ENCODE measurements at regions not wholly inside any gene's neighbourhood (a gene's known extent, or its start where the extent isn't known, plus 50 kb on each side); places are given as distances from the start of the nearest gene placed in this dataset.

DNA sequence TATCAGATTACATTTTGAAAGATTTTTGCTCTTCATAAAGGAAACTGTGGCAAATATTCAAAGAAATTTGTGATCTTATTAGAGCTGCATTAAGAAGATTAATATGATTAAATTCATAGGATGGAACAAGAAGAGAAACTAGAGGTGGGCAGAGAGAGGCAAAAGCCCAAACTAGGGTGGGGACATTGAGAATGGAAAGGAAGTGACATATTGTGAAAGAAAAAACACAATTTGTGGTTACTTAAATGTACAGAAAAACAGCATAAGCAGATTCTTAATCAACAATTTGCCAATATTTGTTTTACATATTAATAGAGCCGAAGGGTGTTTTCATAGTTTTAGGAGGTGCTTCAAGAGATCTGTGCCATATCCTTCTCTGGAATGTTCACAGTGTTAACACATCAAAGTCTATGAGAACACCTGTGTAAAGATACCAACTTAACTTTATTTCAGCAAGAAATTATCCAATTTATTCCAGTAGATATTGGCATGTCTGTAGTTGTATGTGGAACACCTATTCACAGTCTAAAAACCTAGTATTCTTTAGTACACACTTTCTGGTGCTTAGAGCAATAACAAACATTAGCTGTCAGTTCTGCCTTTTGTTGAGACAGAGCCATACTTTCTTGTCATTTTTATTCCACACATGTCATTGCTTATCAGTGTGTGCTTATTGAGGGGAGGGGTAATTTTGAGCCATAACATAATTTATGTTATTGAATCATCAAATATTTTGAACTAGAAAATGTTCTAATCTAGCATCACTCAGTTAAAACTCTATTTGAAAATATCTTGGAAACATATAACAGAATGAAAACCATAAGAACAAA lies 401.5 kb downstream of the PTPRC start:
- Histone ChIP-seq H3K4me1 (ENCODE audit: control insufficient read depth, insufficient read depth, low read length) (no peaks in the 10 kb centered on the region), H3K36me3 (ENCODE audit: control insufficient read depth, insufficient read depth, low read length) (no peaks in the 10 kb centered on the region), H3K27ac (ENCODE audit: low read length) (no peak overlapping the region), H3K9me3 (ENCODE audit: control insufficient read depth, insufficient read depth, low read depth, low read length) (no peaks in the 10 kb centered on the region), H3K4me3 (ENCODE audit: low read depth in 2 of 2, low read length in 2 of 2) (no peak overlapping the region), H3K27me3 (ENCODE audit: control insufficient read depth, insufficient read depth, low read length) (no peaks in the 10 kb centered on the region)
- in situ Hi-C loops (cut with HindIII; ENCODE audit: low pct_unique_long_range_greater_than_20kb, low sequenced_read_pairs) (no loop called here), intact Hi-C loops (cut with micrococcal nuclease; ENCODE audit: unreplicated experiment) (no loop called here)
- DNase-seq (ENCODE audit: low read depth, low spot score) = no peak
- CTCF ChIA-PET = no interaction called here
- ATAC-seq = no peak
- POLR2A ChIA-PET = interaction anchor here (0.7 kb wide), 1 partner anchor 20 kb away, joined by 6 read pairs; no protein-coding TSS in a partner anchor
- no TSS peak for BruUV-seq (replicated peaks)
- TF ChIP-seq, protein P1, sequence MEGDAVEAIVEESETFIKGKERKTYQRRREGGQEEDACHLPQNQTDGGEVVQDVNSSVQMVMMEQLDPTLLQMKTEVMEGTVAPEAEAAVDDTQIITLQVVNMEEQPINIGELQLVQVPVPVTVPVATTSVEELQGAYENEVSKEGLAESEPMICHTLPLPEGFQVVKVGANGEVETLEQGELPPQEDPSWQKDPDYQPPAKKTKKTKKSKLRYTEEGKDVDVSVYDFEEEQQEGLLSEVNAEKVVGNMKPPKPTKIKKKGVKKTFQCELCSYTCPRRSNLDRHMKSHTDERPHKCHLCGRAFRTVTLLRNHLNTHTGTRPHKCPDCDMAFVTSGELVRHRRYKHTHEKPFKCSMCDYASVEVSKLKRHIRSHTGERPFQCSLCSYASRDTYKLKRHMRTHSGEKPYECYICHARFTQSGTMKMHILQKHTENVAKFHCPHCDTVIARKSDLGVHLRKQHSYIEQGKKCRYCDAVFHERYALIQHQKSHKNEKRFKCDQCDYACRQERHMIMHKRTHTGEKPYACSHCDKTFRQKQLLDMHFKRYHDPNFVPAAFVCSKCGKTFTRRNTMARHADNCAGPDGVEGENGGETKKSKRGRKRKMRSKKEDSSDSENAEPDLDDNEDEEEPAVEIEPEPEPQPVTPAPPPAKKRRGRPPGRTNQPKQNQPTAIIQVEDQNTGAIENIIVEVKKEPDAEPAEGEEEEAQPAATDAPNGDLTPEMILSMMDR (IDR thresholded peaks at IDR 0.05) = no peak
- TF ChIP-seq SIN3A (IDR thresholded peaks at IDR 0.05; ENCODE audit: borderline replicate concordance, insufficient read depth, low read depth, low read length) (no peak), TCF7L2 (IDR thresholded peaks at IDR 0.05; ENCODE audit: low read depth, low read length) (no peak), POLR2AphosphoS5 (IDR thresholded peaks at IDR 0.05; ENCODE audit: low read depth, low read length) (no peak)
- TF ChIP-seq, protein P2, sequence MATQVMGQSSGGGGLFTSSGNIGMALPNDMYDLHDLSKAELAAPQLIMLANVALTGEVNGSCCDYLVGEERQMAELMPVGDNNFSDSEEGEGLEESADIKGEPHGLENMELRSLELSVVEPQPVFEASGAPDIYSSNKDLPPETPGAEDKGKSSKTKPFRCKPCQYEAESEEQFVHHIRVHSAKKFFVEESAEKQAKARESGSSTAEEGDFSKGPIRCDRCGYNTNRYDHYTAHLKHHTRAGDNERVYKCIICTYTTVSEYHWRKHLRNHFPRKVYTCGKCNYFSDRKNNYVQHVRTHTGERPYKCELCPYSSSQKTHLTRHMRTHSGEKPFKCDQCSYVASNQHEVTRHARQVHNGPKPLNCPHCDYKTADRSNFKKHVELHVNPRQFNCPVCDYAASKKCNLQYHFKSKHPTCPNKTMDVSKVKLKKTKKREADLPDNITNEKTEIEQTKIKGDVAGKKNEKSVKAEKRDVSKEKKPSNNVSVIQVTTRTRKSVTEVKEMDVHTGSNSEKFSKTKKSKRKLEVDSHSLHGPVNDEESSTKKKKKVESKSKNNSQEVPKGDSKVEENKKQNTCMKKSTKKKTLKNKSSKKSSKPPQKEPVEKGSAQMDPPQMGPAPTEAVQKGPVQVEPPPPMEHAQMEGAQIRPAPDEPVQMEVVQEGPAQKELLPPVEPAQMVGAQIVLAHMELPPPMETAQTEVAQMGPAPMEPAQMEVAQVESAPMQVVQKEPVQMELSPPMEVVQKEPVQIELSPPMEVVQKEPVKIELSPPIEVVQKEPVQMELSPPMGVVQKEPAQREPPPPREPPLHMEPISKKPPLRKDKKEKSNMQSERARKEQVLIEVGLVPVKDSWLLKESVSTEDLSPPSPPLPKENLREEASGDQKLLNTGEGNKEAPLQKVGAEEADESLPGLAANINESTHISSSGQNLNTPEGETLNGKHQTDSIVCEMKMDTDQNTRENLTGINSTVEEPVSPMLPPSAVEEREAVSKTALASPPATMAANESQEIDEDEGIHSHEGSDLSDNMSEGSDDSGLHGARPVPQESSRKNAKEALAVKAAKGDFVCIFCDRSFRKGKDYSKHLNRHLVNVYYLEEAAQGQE (IDR thresholded peaks at IDR 0.05; ENCODE audit: insufficient read depth in 1 of 2, low read depth in 2 of 2, low read length in 1 of 2) = no peak

DNA sequence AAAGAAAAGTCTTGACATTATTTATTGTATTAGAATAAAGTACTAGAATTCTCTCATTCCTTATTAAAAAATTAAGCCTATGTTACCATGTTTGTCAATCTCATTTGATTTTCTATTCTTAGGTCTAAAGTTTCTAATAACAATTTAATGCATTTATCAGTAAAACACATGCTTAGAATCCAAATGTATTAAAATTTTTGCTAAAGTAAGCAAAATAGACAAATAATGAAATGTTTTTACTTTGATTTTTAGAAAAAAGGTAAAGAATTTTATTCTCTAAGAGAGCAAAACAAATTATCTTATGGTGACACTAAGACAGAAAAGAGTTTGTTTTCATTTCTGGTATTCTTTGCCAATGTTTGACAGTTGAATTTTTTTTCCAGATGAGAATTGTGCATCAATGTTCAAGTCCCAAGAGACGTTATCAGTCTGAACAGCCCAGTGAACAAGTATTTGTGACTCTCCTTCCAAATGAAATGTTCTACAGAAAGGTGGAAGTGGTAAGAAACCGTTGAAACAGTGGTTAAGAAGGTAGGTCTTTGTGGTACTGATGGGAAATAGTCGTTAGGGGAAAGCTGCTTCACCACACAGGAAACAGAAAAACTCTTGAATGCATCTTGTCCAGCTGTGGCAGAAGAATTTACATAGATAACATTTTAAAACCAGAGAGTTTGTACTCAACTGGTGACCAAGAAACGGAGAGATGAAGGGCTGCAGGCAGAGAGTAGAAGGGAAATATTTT lies 402.5 kb downstream of the PTPRC start:
- TF ChIP-seq SIN3A (IDR thresholded peaks at IDR 0.05; ENCODE audit: borderline replicate concordance, insufficient read depth, low read depth, low read length) (no peak), TCF7L2 (IDR thresholded peaks at IDR 0.05; ENCODE audit: low read depth, low read length) (no peak), POLR2AphosphoS5 (IDR thresholded peaks at IDR 0.05; ENCODE audit: low read depth, low read length) (no peak)
- TF ChIP-seq, protein P1 (IDR thresholded peaks at IDR 0.05) = no peak
- TF ChIP-seq, protein P2 (IDR thresholded peaks at IDR 0.05; ENCODE audit: insufficient read depth in 1 of 2, low read depth in 2 of 2, low read length in 1 of 2) = no peak
- Histone ChIP-seq H3K9me3 (ENCODE audit: control insufficient read depth, insufficient read depth, low read depth, low read length) (no peaks in the 10 kb centered on the region), H3K27me3 (ENCODE audit: control insufficient read depth, insufficient read depth, low read length) (no peaks in the 10 kb centered on the region), H3K27ac (ENCODE audit: low read length) (no peak overlapping the region), H3K4me3 (ENCODE audit: low read depth in 2 of 2, low read length in 2 of 2) (no peak overlapping the region), H3K4me1 (ENCODE audit: control insufficient read depth, insufficient read depth, low read length) (no peaks in the 10 kb centered on the region), H3K36me3 (ENCODE audit: control insufficient read depth, insufficient read depth, low read length) (no peaks in the 10 kb centered on the region)
- no peak for DNase-seq (ENCODE audit: low read depth, low spot score)
- no peak for ATAC-seq
- no TSS peak for BruUV-seq (replicated peaks)
- in situ Hi-C loops (cut with HindIII; ENCODE audit: low pct_unique_long_range_greater_than_20kb, low sequenced_read_pairs) (no loop called here), intact Hi-C loops (cut with micrococcal nuclease; ENCODE audit: unreplicated experiment) (no loop called here)
- CTCF ChIA-PET = no interaction called here
- POLR2A ChIA-PET = no interaction called here
